Fibroblast of lung (primary cell): ENCODE measurements at regions not wholly inside any gene's neighbourhood (a gene's known extent, or its start where the extent isn't known, plus 50 kb on each side); places are given as distances from the start of the nearest gene placed in this dataset.

ENCODE experiments used
- CTCF ChIP-seq, 2 donors: IDR thresholded peaks in 1 of 2; conservative IDR thresholded peaks in 1 of 2; 1 replicate in 1 of 2; 2 replicates in 1 of 2; pipeline ENCODE4 v1.5.1; 2011 to 2012; ENCODE audit warnings: low read length in 2 of 2, control low read depth in 1 of 2, inconsistent platforms in 1 of 2, low read depth in 1 of 2, mild to moderate bottlenecking in 1 of 2
- EZH2 ChIP-seq: IDR thresholded peaks from 2 replicates; pipeline ENCODE4 v1.5.1; 2012; ENCODE audit warnings: low read length, control low read depth, mild to moderate bottlenecking; ENCODE audit errors: missing control alignments

- TF ChIP-seq EZH2 (no peak), CTCF (conservative IDR thresholded peaks at IDR 0.05 in 1 of 2, IDR thresholded peaks at IDR 0.05 in 1 of 2; ENCODE audit: low read depth in 1 of 2, low read length in 2 of 2) (no peak)
Measured at GRCh38 chr12:131618701-131619100, 92.2 kb upstream of the SFSWAP start.
